Adrenal gland (tissue), 5 donors: ENCODE measurements at regions not wholly inside any gene's neighbourhood (a gene's known extent, or its start where the extent isn't known, plus 50 kb on each side); places are given as distances from the start of the nearest gene placed in this dataset.

ENCODE experiments used
- CTCF ChIP-seq, 6 experiments: fragments of 450-650 bp in 4 of 6; fragments of 200-600 bp in 2 of 6; sonication (generic) in 1 of 6; IDR thresholded peaks; 1 replicate in 5 of 6; 2 replicates in 1 of 6; pipeline versions ENCODE4 v1.5.1 to v1.8.0; 2016 to 2021; ENCODE audit warnings: antibody characterized with exemption in 6 of 6, mild to moderate bottlenecking in 2 of 6, moderate library complexity in 1 of 6
- POLR2A ChIP-seq, 2 donors: fragments of 450-650 bp; IDR thresholded peaks; one replicate each; pipeline ENCODE4 v1.6.1; 2017; ENCODE audit warnings: antibody characterized with exemption in 2 of 2, mild to moderate bottlenecking in 2 of 2, moderate library complexity in 1 of 2
- donor health status: DM: no; HTN: no; CAD: no.

- TF ChIP-seq CTCF (IDR thresholded peaks at IDR 0.05) (no peak), POLR2A (IDR thresholded peaks at IDR 0.05) (no peak)
Observed at GRCh38 chr14:54211551-54212308, 185.1 kb upstream of the CDKN3 start.
